Mammary epithelial cell (primary cell): ENCODE measurements at regions not wholly inside any gene's neighbourhood (a gene's known extent, or its start where the extent isn't known, plus 50 kb on each side); places are given as distances from the start of the nearest gene placed in this dataset.

Experiments
- EZH2 ChIP-seq: IDR thresholded peaks from 2 replicates; pipeline ENCODE4 v1.6.1; 2012; ENCODE audit warnings: low read length, inconsistent platforms, borderline replicate concordance
- TF ChIP-seq, protein P1 (sequence below), 2 donors: IDR thresholded peaks in 1 of 2; conservative IDR thresholded peaks in 1 of 2; 2 replicates each; pipeline ENCODE4 v1.5.1; 2011 to 2012; ENCODE audit warnings: inconsistent platforms in 2 of 2, low read length in 2 of 2, mild to moderate bottlenecking in 2 of 2, control low read depth in 1 of 2, low read depth in 1 of 2; ENCODE audit not compliant: insufficient read depth in 1 of 2; ENCODE audit errors: extremely low read depth in 1 of 2

DNA sequence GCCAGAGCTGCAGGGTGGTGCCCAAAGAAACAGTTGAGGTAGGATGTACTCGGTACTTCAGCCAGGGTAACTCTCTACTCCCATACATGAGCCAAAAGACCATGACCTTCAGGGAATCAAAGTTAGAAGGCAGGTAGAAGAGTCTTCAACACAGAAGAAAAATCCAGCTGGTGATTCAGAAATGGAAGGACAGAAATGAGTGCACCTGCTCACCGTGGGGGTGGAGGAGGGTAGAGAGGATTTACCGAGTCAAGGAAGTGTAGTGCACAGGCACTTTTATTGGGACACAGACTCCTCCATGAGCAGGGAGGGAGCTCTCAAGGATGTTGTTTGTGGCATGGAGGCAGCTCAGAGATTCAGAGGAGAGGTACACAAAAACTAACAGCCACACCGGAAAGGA is 330.3 kb upstream of the PRDM1 start:
- TF ChIP-seq, protein P1, sequence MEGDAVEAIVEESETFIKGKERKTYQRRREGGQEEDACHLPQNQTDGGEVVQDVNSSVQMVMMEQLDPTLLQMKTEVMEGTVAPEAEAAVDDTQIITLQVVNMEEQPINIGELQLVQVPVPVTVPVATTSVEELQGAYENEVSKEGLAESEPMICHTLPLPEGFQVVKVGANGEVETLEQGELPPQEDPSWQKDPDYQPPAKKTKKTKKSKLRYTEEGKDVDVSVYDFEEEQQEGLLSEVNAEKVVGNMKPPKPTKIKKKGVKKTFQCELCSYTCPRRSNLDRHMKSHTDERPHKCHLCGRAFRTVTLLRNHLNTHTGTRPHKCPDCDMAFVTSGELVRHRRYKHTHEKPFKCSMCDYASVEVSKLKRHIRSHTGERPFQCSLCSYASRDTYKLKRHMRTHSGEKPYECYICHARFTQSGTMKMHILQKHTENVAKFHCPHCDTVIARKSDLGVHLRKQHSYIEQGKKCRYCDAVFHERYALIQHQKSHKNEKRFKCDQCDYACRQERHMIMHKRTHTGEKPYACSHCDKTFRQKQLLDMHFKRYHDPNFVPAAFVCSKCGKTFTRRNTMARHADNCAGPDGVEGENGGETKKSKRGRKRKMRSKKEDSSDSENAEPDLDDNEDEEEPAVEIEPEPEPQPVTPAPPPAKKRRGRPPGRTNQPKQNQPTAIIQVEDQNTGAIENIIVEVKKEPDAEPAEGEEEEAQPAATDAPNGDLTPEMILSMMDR (conservative IDR thresholded peaks at IDR 0.05 in 1 of 2, IDR thresholded peaks at IDR 0.05 in 1 of 2; ENCODE audit: extremely low read depth in 1 of 2, insufficient read depth in 1 of 2, low read depth in 1 of 2, low read length in 2 of 2), result no peak
- TF ChIP-seq EZH2, result no peak
